HCT116 (cell line): ENCODE measurements at regions not wholly inside any gene's neighbourhood (a gene's known extent, or its start where the extent isn't known, plus 50 kb on each side); places are given as distances from the start of the nearest gene placed in this dataset.

Experiments used
- ATAC-seq: fragments of 200-7000 bp; cut with Tn5 transposase; 2 replicates; pipeline ENCODE4 v1.9.1; 2020; ENCODE audit warnings: mild to moderate bottlenecking, moderate library complexity
- BruUV-seq: library from RNA; stranded (reverse); fragments of 400-500 nt; replicated peaks from 2 replicates; lab custom pipeline; 2021; lab: Mats Ljungman, UMichigan
- CTCF ChIA-PET: fragments of 300-600 bp; sonication (Branson Sonifier 250); formaldehyde crosslinking; loops from one replicate; lab custom pipeline; 2021; ENCODE audit warnings: antibody characterized with exemption; lab: Charles Lee
- POLR2A ChIA-PET: fragments of 300-600, 350-600 bp; sonication (Branson Sonifier 250); formaldehyde crosslinking; loops from one replicate; lab custom pipeline; 2021; ENCODE audit warnings: antibody characterized with exemption; lab: Charles Lee
- RAD21 ChIA-PET, 2 experiments: fragments of 300-600 bp; sonication (Branson Sonifier 250); formaldehyde crosslinking; loops; one replicate each; lab custom pipeline; 2023; ENCODE audit warnings: low total read pairs in 2 of 2; ENCODE audit not compliant: uncharacterized antibody in 2 of 2, unreplicated experiment in 2 of 2, low non-redundant PET in 1 of 2; lab: Charles Lee
- DNase-seq: peaks from one replicate; pipeline ENCODE4 v3.0.0-alpha.2; 2010; ENCODE audit warnings: low read depth, low spot score
- H2AFZ ChIP-seq: fragments of 200-600 bp; shearing (Covaris generic), sonication (generic); 2 replicates; pipeline ENCODE4 v1.6.1; 2017; ENCODE audit warnings: low read depth, mixed run types, mixed read lengths, antibody characterized with exemption, low read length; ENCODE audit not compliant: poor library complexity, severe bottlenecking
- H3K27ac ChIP-seq: 2 replicates; pipeline ENCODE4 v1.5.1; 2012; ENCODE audit warnings: low read depth, low read length
- H3K27me3 ChIP-seq: fragments of 200-600 bp; sonication (generic); 2 replicates; pipeline ENCODE4 v1.6.1; 2016; ENCODE audit warnings: mixed run types, low read length, mixed read lengths; ENCODE audit not compliant: insufficient read depth
- H3K36me3 ChIP-seq, 2 experiments: fragments of 200-500 bp in 1 of 2; fragments of 200-600 bp in 1 of 2; sonication (Bioruptor generic) in 1 of 2; sonication (generic) in 1 of 2; 2 replicates each; pipeline versions ENCODE4 v1.5.1 to v1.6.1; 2014 to 2016; ENCODE audit warnings: low read length in 2 of 2, inconsistent platforms in 1 of 2, mixed read lengths in 1 of 2, mixed run types in 1 of 2; ENCODE audit not compliant: insufficient read depth in 2 of 2, control insufficient read depth in 1 of 2
- H3K4me1 ChIP-seq, 2 experiments: fragments of 200-600 bp in 1 of 2; sonication (generic) in 1 of 2; 2 replicates each; pipeline versions ENCODE4 v1.5.1 to v1.6.1; 2012 to 2017; ENCODE audit warnings: low read length in 2 of 2, inconsistent platforms in 1 of 2, mild to moderate bottlenecking in 1 of 2, mixed read lengths in 1 of 2, mixed run types in 1 of 2, moderate library complexity in 1 of 2; ENCODE audit not compliant: insufficient read depth in 2 of 2, control insufficient read depth in 1 of 2
- H3K4me2 ChIP-seq: fragments of 200-600 bp; sonication (generic); 2 replicates; pipeline ENCODE4 v1.6.1; 2017; ENCODE audit warnings: mixed run types, low read length, mixed read lengths
- H3K4me3 ChIP-seq, 2 experiments: fragments of 200-600 bp in 1 of 2; sonication (generic) in 1 of 2; replicated peaks in 1 of 2; 2 replicates each; pipeline ENCODE4 v1.5.1; 2011 to 2016; ENCODE audit warnings: low read length in 2 of 2, control low read depth in 1 of 2, low read depth in 1 of 2, mild to moderate bottlenecking in 1 of 2, mixed read lengths in 1 of 2, mixed run types in 1 of 2
- H3K79me2 ChIP-seq: fragments of 200-600 bp; sonication (generic); 2 replicates; pipeline ENCODE4 v1.6.1; 2017; ENCODE audit warnings: mild to moderate bottlenecking, mixed run types, low read length, moderate library complexity, mixed read lengths; ENCODE audit not compliant: insufficient read depth
- H3K9ac ChIP-seq: fragments of 200-600 bp; sonication (generic); 2 replicates; pipeline ENCODE4 v1.6.1; 2016; ENCODE audit warnings: low read length, mixed read lengths
- H3K9me2 ChIP-seq: fragments of 200-600 bp; sonication (generic), shearing (Covaris generic); 2 replicates; pipeline ENCODE4 v1.6.1; 2017; ENCODE audit warnings: mixed run types, mild to moderate bottlenecking, moderate library complexity; ENCODE audit not compliant: insufficient read depth
- H3K9me3 ChIP-seq, 2 experiments: fragments of 200-500 bp in 1 of 2; fragments of 200-600 bp in 1 of 2; sonication (Bioruptor generic) in 1 of 2; sonication (generic) in 1 of 2; 2 replicates each; pipeline ENCODE4 v1.6.1; 2014 to 2017; ENCODE audit warnings: low read length in 2 of 2, mixed read lengths in 2 of 2, inconsistent platforms in 1 of 2, low read depth in 1 of 2, mild to moderate bottlenecking in 1 of 2, mixed run types in 1 of 2, moderate library complexity in 1 of 2; ENCODE audit not compliant: control insufficient read depth in 1 of 2, insufficient read depth in 1 of 2
- H4K20me1 ChIP-seq: fragments of 200-600 bp; sonication (generic), shearing (Covaris generic); 2 replicates; pipeline ENCODE4 v1.6.1; 2017; ENCODE audit warnings: mixed run types, mild to moderate bottlenecking, moderate library complexity; ENCODE audit not compliant: insufficient read depth
- CEBPB ChIP-seq: IDR thresholded peaks from 2 replicates; pipeline ENCODE4 v1.6.1; 2012; ENCODE audit warnings: low read depth
- CTCF ChIP-seq, 3 experiments: fragments of 200-600 bp in 1 of 3; sonication (generic) in 1 of 3; IDR thresholded peaks in 2 of 3; conservative IDR thresholded peaks in 1 of 3; 2 replicates each; pipeline ENCODE4 v1.5.1; 2012 to 2017; ENCODE audit warnings: low read depth in 2 of 3, low read length in 2 of 3, antibody characterized with exemption in 1 of 3, borderline replicate concordance in 1 of 3, control low read depth in 1 of 3, mild to moderate bottlenecking in 1 of 3, mixed read lengths in 1 of 3, mixed run types in 1 of 3, moderate library complexity in 1 of 3; ENCODE audit not compliant: insufficient read depth in 1 of 3
- EGR1 ChIP-seq: IDR thresholded peaks from 2 replicates; pipeline ENCODE4 v1.6.1; 2012; ENCODE audit warnings: low read depth
- FOSL1 ChIP-seq: IDR thresholded peaks from 2 replicates; pipeline ENCODE4 v1.6.1; 2012; ENCODE audit warnings: low read depth
- POLR2A ChIP-seq: IDR thresholded peaks from 2 replicates; pipeline ENCODE4 v1.7.0; 2011; ENCODE audit warnings: borderline replicate concordance; ENCODE audit not compliant: insufficient read depth, insufficient read length; ENCODE audit errors: extremely low read depth
- RAD21 ChIP-seq: IDR thresholded peaks from 2 replicates; pipeline ENCODE4 v1.6.1; 2012; ENCODE audit warnings: low read depth, mild to moderate bottlenecking
- REST ChIP-seq: IDR thresholded peaks from 2 replicates; pipeline ENCODE4 v1.6.1; 2012; ENCODE audit warnings: low read depth
- SIN3A ChIP-seq: IDR thresholded peaks from 2 replicates; pipeline ENCODE4 v1.6.1; 2012; ENCODE audit warnings: low read depth
- SP1 ChIP-seq: IDR thresholded peaks from 2 replicates; pipeline ENCODE4 v1.6.1; 2012; ENCODE audit warnings: low read depth
- YY1 ChIP-seq: IDR thresholded peaks from 2 replicates; pipeline ENCODE4 v1.6.1; 2011; ENCODE audit warnings: low read length, low read depth, moderate library complexity, mild to moderate bottlenecking; ENCODE audit not compliant: insufficient replicate concordance; ENCODE audit errors: extremely low read depth
- ZNF274 ChIP-seq: fragments of 200-500 bp; sonication (Bioruptor generic); IDR thresholded peaks from 2 replicates; pipeline ENCODE4 v1.6.1; 2014; ENCODE audit warnings: mild to moderate bottlenecking, low read depth, low read length, inconsistent platforms
- intact Hi-C: fragments of 100-400 bp; cut with micrococcal nuclease; formaldehyde crosslinking; loops from 2 replicates; pipeline ENCODE4 v1.10.0; 2022

GRCh38 chr10:29960261-29960660 lies 99.1 kb downstream of the JCAD start:
- no peak overlapping the region for H3K4me2 ChIP-seq
- H2AFZ ChIP-seq, result no peak overlapping the region
- RAD21 ChIA-PET, result no interaction called here
- no peak for TF ChIP-seq CTCF (IDR thresholded peaks at IDR 0.05 in 2 of 3, conservative IDR thresholded peaks at IDR 0.05 in 1 of 3; ENCODE audit: borderline replicate concordance in 1 of 3, insufficient read depth in 1 of 3, low read depth in 2 of 3, low read length in 2 of 3)
- no peak overlapping the region for H3K4me3 ChIP-seq
- no peak for ATAC-seq
- H3K9me2 ChIP-seq, result no peaks in the 10 kb centered on the region
- H4K20me1 ChIP-seq, result no peaks in the 10 kb centered on the region
- no peak for DNase-seq
- CTCF ChIA-PET, result no interaction called here
- H3K27me3 ChIP-seq, result no peaks in the 10 kb centered on the region
- H3K9ac ChIP-seq, result no peak overlapping the region
- no peak overlapping the region for H3K27ac ChIP-seq
- no peaks in the 10 kb centered on the region for H3K36me3 ChIP-seq
- POLR2A ChIA-PET, result no interaction called here
- no peaks in the 10 kb centered on the region; a peak in 1 of 4 replicates for H3K4me1 ChIP-seq
- H3K79me2 ChIP-seq, result no peaks in the 10 kb centered on the region
- no peaks in the 10 kb centered on the region for H3K9me3 ChIP-seq
- BruUV-seq, result no TSS peak
- intact Hi-C loops, result no loop called here

- Histone ChIP-seq H3K27ac (no peak overlapping the region), H4K20me1 (no peaks in the 10 kb centered on the region), H3K36me3 (no peaks in the 10 kb centered on the region), H3K4me1 (no peaks in the 10 kb centered on the region; a peak in 1 of 4 replicates), H2AFZ (no peak overlapping the region), H3K9me3 (no peaks in the 10 kb centered on the region), H3K9ac (no peak overlapping the region), H3K4me3 (no peak overlapping the region), H3K4me2 (no peak overlapping the region), H3K27me3 (no peaks in the 10 kb centered on the region), H3K79me2 (no peaks in the 10 kb centered on the region), H3K9me2 (no peaks in the 10 kb centered on the region)
- DNase-seq (no peak), ATAC-seq (no peak)
- TF ChIP-seq ZNF274, result no peak
- no peak for TF ChIP-seq YY1
- TF ChIP-seq FOSL1, result no peak
- no peak for TF ChIP-seq POLR2A
- no peak for TF ChIP-seq SIN3A
- TF ChIP-seq SP1, result no peak
- TF ChIP-seq REST, result no peak
- no peak for TF ChIP-seq EGR1
- TF ChIP-seq CEBPB, result no peak
- no peak for TF ChIP-seq RAD21
- ChIA-PET RAD21 (no interaction called here), CTCF (no interaction called here), POLR2A (no interaction called here)
- BruUV-seq, result no TSS peak
- intact Hi-C loops, result no loop called here
Measured at GRCh38 chr10:29959586-29959985, 99.8 kb downstream of the JCAD start.
